ENCODE measurements at regions not wholly inside any gene's neighbourhood (a gene's known extent, or its start where the extent isn't known, plus 50 kb on each side); places are given as distances from the start of the nearest gene placed in this dataset.

DNA sequence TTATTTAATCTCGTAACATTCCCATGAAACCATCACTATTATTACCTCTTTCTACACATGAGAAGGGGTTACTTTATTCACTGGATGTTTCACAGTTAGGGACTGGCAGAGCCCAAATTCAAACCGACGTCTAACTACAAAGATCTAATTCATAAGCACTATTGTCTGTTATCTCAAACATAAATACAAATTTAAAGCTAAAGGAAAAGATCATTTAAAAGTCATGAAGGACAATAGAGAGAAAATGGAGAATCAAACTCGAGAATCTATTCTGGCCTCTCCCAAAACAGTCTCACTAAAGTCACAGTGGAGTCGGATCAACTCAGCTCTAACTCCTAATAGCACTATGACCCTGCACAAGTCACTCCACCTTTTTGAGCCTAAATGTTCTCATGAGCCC lies 287.7 kb downstream of the ZIC4 start:
- Mint-ChIP-seq H3K27ac (ENCODE audit: unreplicated experiment) (no peak overlapping the region), H3K9me3 (ENCODE audit: unreplicated experiment) (no peaks in the 10 kb centered on the region), H3K27me3 (ENCODE audit: unreplicated experiment) (no peaks in the 10 kb centered on the region), H3K4me1 (ENCODE audit: unreplicated experiment) (no peaks in the 10 kb centered on the region), H3K4me3 (ENCODE audit: unreplicated experiment) (no peak overlapping the region), H3K36me3 (ENCODE audit: low read depth, unreplicated experiment) (no peaks in the 10 kb centered on the region)
- DNase-seq (ENCODE audit: low spot score), result no peak
- TF ChIP-seq, protein P1, sequence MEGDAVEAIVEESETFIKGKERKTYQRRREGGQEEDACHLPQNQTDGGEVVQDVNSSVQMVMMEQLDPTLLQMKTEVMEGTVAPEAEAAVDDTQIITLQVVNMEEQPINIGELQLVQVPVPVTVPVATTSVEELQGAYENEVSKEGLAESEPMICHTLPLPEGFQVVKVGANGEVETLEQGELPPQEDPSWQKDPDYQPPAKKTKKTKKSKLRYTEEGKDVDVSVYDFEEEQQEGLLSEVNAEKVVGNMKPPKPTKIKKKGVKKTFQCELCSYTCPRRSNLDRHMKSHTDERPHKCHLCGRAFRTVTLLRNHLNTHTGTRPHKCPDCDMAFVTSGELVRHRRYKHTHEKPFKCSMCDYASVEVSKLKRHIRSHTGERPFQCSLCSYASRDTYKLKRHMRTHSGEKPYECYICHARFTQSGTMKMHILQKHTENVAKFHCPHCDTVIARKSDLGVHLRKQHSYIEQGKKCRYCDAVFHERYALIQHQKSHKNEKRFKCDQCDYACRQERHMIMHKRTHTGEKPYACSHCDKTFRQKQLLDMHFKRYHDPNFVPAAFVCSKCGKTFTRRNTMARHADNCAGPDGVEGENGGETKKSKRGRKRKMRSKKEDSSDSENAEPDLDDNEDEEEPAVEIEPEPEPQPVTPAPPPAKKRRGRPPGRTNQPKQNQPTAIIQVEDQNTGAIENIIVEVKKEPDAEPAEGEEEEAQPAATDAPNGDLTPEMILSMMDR (IDR thresholded peaks at IDR 0.05; ENCODE audit: unreplicated experiment), result no peak

DNA sequence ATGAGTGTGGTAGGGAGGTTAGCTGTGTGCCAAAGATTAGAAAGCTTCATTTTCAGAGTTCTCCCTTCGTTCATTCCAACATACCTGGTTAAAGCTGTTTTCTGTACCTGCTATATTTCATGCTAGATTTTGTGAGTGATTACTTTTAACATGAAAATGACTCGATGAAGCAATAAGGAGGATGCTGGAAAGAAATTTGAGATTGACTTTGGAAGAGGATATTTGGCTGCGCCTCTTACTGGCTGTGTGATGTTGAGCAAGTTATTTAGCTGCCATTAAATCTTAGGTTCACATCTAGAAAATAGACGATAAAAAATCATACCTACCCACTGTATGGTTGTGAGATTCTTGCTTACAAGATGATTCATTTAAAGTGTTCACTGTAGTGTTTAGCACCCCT lies 288.7 kb downstream of the ZIC4 start:
- no peak overlapping the region for H3K27ac Mint-ChIP-seq (ENCODE audit: unreplicated experiment)
- DNase-seq (ENCODE audit: low spot score), result no peak
- H3K4me3 Mint-ChIP-seq (ENCODE audit: unreplicated experiment), result no peak overlapping the region
- no peaks in the 10 kb centered on the region for H3K4me1 Mint-ChIP-seq (ENCODE audit: unreplicated experiment)
- no peaks in the 10 kb centered on the region for H3K36me3 Mint-ChIP-seq (ENCODE audit: low read depth, unreplicated experiment)
- no peaks in the 10 kb centered on the region for H3K9me3 Mint-ChIP-seq (ENCODE audit: unreplicated experiment)
- no peaks in the 10 kb centered on the region for H3K27me3 Mint-ChIP-seq (ENCODE audit: unreplicated experiment)
- TF ChIP-seq, protein P1 (IDR thresholded peaks at IDR 0.05; ENCODE audit: unreplicated experiment), result no peak

DNA sequence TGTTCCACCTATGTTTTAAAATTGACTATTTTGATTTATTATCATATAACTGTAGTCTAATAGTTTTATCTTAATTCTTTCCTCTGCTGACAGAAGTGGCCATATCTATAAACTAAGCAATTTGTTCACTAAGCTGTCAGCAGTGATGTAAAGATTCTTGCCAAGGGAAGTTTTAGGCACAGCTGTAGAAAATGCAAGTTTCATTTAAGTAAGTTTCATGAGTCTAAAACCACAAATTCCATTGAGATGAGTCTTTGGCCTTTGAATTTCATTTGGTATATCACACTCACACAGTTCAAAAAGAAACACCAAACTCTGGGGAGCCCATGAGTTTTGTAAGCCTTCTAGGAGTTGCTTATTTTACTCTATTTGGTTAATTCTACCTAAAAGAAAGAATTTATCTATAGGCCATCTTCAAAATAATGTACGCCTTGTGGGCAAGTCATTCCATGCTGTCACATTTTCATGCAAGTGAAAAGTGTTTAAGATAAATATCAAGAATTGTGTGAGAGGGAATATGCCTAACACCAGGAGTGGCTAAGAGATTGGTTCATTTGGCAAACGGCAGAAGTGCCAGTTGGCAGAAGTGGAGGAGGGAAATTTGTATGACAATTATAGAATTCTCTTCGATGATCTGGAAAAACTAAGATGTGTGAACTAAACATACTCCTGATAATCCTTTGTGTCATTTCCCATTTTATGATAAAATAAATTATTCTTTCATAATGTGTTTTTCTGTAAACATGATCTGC lies 292.9 kb downstream of the ZIC4 start:
- TF ChIP-seq, protein P1 (IDR thresholded peaks at IDR 0.05; ENCODE audit: unreplicated experiment), result no peak
- no peak for DNase-seq (ENCODE audit: low spot score)
- no peak overlapping the region for H3K4me3 Mint-ChIP-seq (ENCODE audit: unreplicated experiment)
- no peak overlapping the region for H3K27ac Mint-ChIP-seq (ENCODE audit: unreplicated experiment)
- H3K36me3 Mint-ChIP-seq (ENCODE audit: low read depth, unreplicated experiment), result no peaks in the 10 kb centered on the region
- no peaks in the 10 kb centered on the region for H3K4me1 Mint-ChIP-seq (ENCODE audit: unreplicated experiment)
- no peaks in the 10 kb centered on the region for H3K27me3 Mint-ChIP-seq (ENCODE audit: unreplicated experiment)
- H3K9me3 Mint-ChIP-seq (ENCODE audit: unreplicated experiment), result no peaks in the 10 kb centered on the region

DNA sequence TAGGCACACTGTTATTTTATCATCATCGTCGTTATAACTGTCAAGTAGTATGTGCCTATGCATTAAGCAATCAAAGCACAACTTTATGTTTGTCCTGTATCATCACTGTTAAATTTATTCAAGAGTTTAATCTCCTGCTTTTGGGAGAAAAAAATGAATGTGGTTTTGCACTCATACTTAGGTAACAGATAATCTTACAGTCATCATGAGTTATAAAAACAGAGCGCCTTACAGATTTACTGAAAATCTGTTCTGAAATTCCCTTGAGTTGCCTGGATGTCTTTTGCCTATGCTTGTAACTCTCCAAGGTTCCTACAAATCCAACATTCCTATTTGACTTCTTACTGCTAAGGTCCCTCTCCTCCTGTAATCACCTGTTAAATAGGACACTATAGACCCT lies 307.3 kb downstream of the ZIC4 start:
- no peak overlapping the region for H3K4me3 Mint-ChIP-seq (ENCODE audit: unreplicated experiment)
- TF ChIP-seq, protein P1 (IDR thresholded peaks at IDR 0.05; ENCODE audit: unreplicated experiment), result no peak
- DNase-seq (ENCODE audit: low spot score), result no peak
- no peak overlapping the region for H3K27ac Mint-ChIP-seq (ENCODE audit: unreplicated experiment)
- H3K4me1 Mint-ChIP-seq (ENCODE audit: unreplicated experiment), result peaks cover 5% of the 10 kb centered on the region
- no peaks in the 10 kb centered on the region for H3K9me3 Mint-ChIP-seq (ENCODE audit: unreplicated experiment)
- peaks cover 2% of the 10 kb centered on the region for H3K27me3 Mint-ChIP-seq (ENCODE audit: unreplicated experiment)
- no peaks in the 10 kb centered on the region for H3K36me3 Mint-ChIP-seq (ENCODE audit: low read depth, unreplicated experiment)

DNA sequence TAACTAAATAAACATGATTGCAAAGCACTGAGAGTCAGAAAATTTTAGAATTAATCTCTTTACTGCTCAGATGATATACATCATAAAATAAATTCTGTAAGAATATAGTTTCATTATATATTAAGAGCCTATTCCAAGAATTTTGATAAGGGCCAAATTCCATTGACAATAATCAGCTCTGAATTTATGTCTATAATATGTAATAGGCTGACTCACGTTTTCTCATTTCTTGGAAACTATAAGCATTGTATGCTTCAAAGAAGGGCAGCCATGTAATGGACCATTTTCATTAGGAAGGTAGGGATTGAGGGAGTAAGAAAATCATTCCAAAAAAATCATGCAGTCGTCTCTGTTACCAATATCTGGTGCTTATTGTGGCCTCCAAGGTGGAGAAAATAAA lies 315.9 kb downstream of the ZIC4 start:
- H3K9me3 Mint-ChIP-seq (ENCODE audit: unreplicated experiment), result no peaks in the 10 kb centered on the region
- no peak overlapping the region for H3K27ac Mint-ChIP-seq (ENCODE audit: unreplicated experiment)
- H3K27me3 Mint-ChIP-seq (ENCODE audit: unreplicated experiment), result peaks cover 2% of the 10 kb centered on the region
- no peak overlapping the region for H3K4me3 Mint-ChIP-seq (ENCODE audit: unreplicated experiment)
- H3K4me1 Mint-ChIP-seq (ENCODE audit: unreplicated experiment), result peaks cover 5% of the 10 kb centered on the region
- no peaks in the 10 kb centered on the region for H3K36me3 Mint-ChIP-seq (ENCODE audit: low read depth, unreplicated experiment)
- TF ChIP-seq, protein P1 (IDR thresholded peaks at IDR 0.05; ENCODE audit: unreplicated experiment), result no peak
- no peak for DNase-seq (ENCODE audit: low spot score)
